H1 (cell line): ENCODE measurements at regions not wholly inside any gene's neighbourhood (a gene's known extent, or its start where the extent isn't known, plus 50 kb on each side); places are given as distances from the start of the nearest gene placed in this dataset.

ENCODE experiments used
- CHD2 ChIP-seq: IDR thresholded peaks from 2 replicates; pipeline ENCODE4 v1.6.1; 2012; ENCODE audit warnings: low read length, improper control_type of control experiment
- PHF8 ChIP-seq: fragments of 200-600 bp; sonication (generic); conservative IDR thresholded peaks from 2 replicates; pipeline ENCODE4 v1.7.1; 2012; ENCODE audit warnings: low read depth, mild to moderate bottlenecking, inconsistent platforms, low read length, moderate library complexity
- SIN3A ChIP-seq, 2 experiments: IDR thresholded peaks in 1 of 2; conservative IDR thresholded peaks in 1 of 2; 2 replicates each; pipeline ENCODE4 v1.6.1; 2011 to 2012; ENCODE audit warnings: low read length in 2 of 2, improper control_type of control experiment in 1 of 2, low read depth in 1 of 2, mild to moderate bottlenecking in 1 of 2

- no peak for TF ChIP-seq SIN3A (conservative IDR thresholded peaks at IDR 0.05 in 1 of 2, IDR thresholded peaks at IDR 0.05 in 1 of 2; ENCODE audit: low read depth in 1 of 2, low read length in 2 of 2)
- no peak for TF ChIP-seq CHD2
- no peak for TF ChIP-seq PHF8
Measured at GRCh38 chr16:61500851-61501250, 535.4 kb downstream of the CDH8 start (continued).
